NT2/D1 (cell line): ENCODE measurements at regions not wholly inside any gene's neighbourhood (a gene's known extent, or its start where the extent isn't known, plus 50 kb on each side); places are given as distances from the start of the nearest gene placed in this dataset.

Experiments
- DNase-seq: peaks from one replicate; pipeline ENCODE4 v3.0.0-alpha.2; 2011; ENCODE audit warnings: low read depth, low spot score
- H3K27me3 ChIP-seq: 2 replicates; pipeline ENCODE4 v1.6.0; 2011; ENCODE audit warnings: mild to moderate bottlenecking; ENCODE audit not compliant: insufficient read length, insufficient read depth
- H3K36me3 ChIP-seq: 2 replicates; pipeline ENCODE4 v1.6.1; 2011; ENCODE audit warnings: mild to moderate bottlenecking, low read length, mixed read lengths; ENCODE audit not compliant: insufficient read depth, insufficient read length
- H3K4me1 ChIP-seq: 2 replicates; pipeline ENCODE4 v1.5.1; 2011; ENCODE audit not compliant: insufficient read depth, insufficient read length
- H3K4me3 ChIP-seq: 2 replicates; pipeline ENCODE4 v1.5.1; 2011; ENCODE audit warnings: low read depth; ENCODE audit not compliant: insufficient read length
- H3K9ac ChIP-seq: 2 replicates; pipeline ENCODE4 v1.6.0; 2011; ENCODE audit warnings: low read depth; ENCODE audit not compliant: insufficient read length
- H3K9me3 ChIP-seq: 2 replicates; pipeline ENCODE4 v1.5.1; 2011; ENCODE audit warnings: mild to moderate bottlenecking, low read length; ENCODE audit not compliant: insufficient read depth
- SUZ12 ChIP-seq: IDR thresholded peaks from 2 replicates; pipeline ENCODE4 v1.6.1; 2011; ENCODE audit not compliant: insufficient read length, insufficient read depth; ENCODE audit errors: extremely low read depth
- YY1 ChIP-seq: IDR thresholded peaks from 2 replicates; pipeline ENCODE4 v1.6.1; 2011; ENCODE audit not compliant: insufficient read length, insufficient read depth
- ZNF274 ChIP-seq: IDR thresholded peaks from 2 replicates; pipeline ENCODE4 v1.6.1; 2011; ENCODE audit warnings: mild to moderate bottlenecking, low read depth, low read length

- Histone ChIP-seq H3K36me3 (no peaks in the 10 kb centered on the region), H3K9me3 (no peaks in the 10 kb centered on the region), H3K9ac (no peak overlapping the region), H3K27me3 (no peaks in the 10 kb centered on the region), H3K4me3 (no peak overlapping the region), H3K4me1 (no peaks in the 10 kb centered on the region)
- TF ChIP-seq ZNF274 (no peak), SUZ12 (no peak), YY1 (no peak)
- DNase-seq: no peak
These were observed 570.8 kb downstream of the LTN1 start for GRCh38 chr21:28421716-28422524.

- no peaks in the 10 kb centered on the region for H3K36me3 ChIP-seq
- DNase-seq: no peak
These were observed 572.9 kb downstream of the LTN1 start for GRCh38 chr21:28419811-28420210.

GRCh38 chr21:28418726-28419514 is 573.8 kb downstream of the LTN1 start:
- Histone ChIP-seq H3K27me3 (no peaks in the 10 kb centered on the region), H3K4me1 (no peaks in the 10 kb centered on the region), H3K4me3 (no peak overlapping the region), H3K9ac (no peak overlapping the region), H3K36me3 (no peaks in the 10 kb centered on the region), H3K9me3 (no peaks in the 10 kb centered on the region)
- no peak for DNase-seq
- TF ChIP-seq SUZ12: no peak
- no peak for TF ChIP-seq ZNF274
- TF ChIP-seq YY1: no peak

More at GRCh38 chr21:28419811-28420210, 572.9 kb downstream of the LTN1 start:
- no peaks in the 10 kb centered on the region for H3K27me3 ChIP-seq
- H3K9ac ChIP-seq: no peak overlapping the region
- no peaks in the 10 kb centered on the region for H3K9me3 ChIP-seq
- no peak overlapping the region for H3K4me3 ChIP-seq
- no peaks in the 10 kb centered on the region for H3K4me1 ChIP-seq
- TF ChIP-seq YY1 (no peak), ZNF274 (no peak)

- Histone ChIP-seq H3K4me3 (no peak overlapping the region), H3K4me1 (no peaks in the 10 kb centered on the region), H3K9me3 (no peaks in the 10 kb centered on the region), H3K27me3 (no peaks in the 10 kb centered on the region), H3K36me3 (no peaks in the 10 kb centered on the region), H3K9ac (no peak overlapping the region)
- TF ChIP-seq ZNF274 (no peak), YY1 (no peak), SUZ12 (no peak)
- no peak for DNase-seq
These were observed 582.4 kb downstream of the LTN1 start for GRCh38 chr21:28410256-28410655.

- H3K9me3 ChIP-seq: peaks cover 9% of the 10 kb centered on the region; the same call in 1 of the 2 replicates
- no peak overlapping the region for H3K9ac ChIP-seq
- H3K4me3 ChIP-seq: no peak overlapping the region
- H3K36me3 ChIP-seq: no peaks in the 10 kb centered on the region
- no peaks in the 10 kb centered on the region for H3K4me1 ChIP-seq
- TF ChIP-seq ZNF274: no peak
- TF ChIP-seq YY1: no peak
- TF ChIP-seq SUZ12: no peak
- DNase-seq: no peak
- no peaks in the 10 kb centered on the region for H3K27me3 ChIP-seq
These were observed 590.1 kb downstream of the LTN1 start for GRCh38 chr21:28402616-28402989.

GRCh38 chr21:28397040-28397439 is 595.6 kb downstream of the LTN1 start:
- DNase-seq: no peak
- Histone ChIP-seq H3K27me3 (no peaks in the 10 kb centered on the region), H3K36me3 (no peaks in the 10 kb centered on the region), H3K9ac (no peak overlapping the region), H3K9me3 (peaks cover 20% of the 10 kb centered on the region; the same call in 1 of the 2 replicates), H3K4me3 (no peak overlapping the region), H3K4me1 (no peaks in the 10 kb centered on the region)
- TF ChIP-seq SUZ12 (no peak), ZNF274 (no peak), YY1 (no peak)

GRCh38 chr21:28396421-28396820 is 596.3 kb downstream of the LTN1 start:
- Histone ChIP-seq H3K4me3 (no peak overlapping the region), H3K9me3 (peaks cover 20% of the 10 kb centered on the region; the same call in 1 of the 2 replicates), H3K9ac (no peak overlapping the region), H3K36me3 (no peaks in the 10 kb centered on the region), H3K27me3 (no peaks in the 10 kb centered on the region), H3K4me1 (no peaks in the 10 kb centered on the region)
- DNase-seq: no peak
- TF ChIP-seq SUZ12 (no peak), YY1 (no peak), ZNF274 (no peak)
